ENCODE measurements at regions not wholly inside any gene's neighbourhood (a gene's known extent, or its start where the extent isn't known, plus 50 kb on each side); places are given as distances from the start of the nearest gene placed in this dataset.

GRCh38 chr12:111168009-111168900 lies 200.6 kb downstream of the PHETA1 start:
- H3K27ac ChIP-seq: no peak overlapping the region
- TF ChIP-seq, protein P1, sequence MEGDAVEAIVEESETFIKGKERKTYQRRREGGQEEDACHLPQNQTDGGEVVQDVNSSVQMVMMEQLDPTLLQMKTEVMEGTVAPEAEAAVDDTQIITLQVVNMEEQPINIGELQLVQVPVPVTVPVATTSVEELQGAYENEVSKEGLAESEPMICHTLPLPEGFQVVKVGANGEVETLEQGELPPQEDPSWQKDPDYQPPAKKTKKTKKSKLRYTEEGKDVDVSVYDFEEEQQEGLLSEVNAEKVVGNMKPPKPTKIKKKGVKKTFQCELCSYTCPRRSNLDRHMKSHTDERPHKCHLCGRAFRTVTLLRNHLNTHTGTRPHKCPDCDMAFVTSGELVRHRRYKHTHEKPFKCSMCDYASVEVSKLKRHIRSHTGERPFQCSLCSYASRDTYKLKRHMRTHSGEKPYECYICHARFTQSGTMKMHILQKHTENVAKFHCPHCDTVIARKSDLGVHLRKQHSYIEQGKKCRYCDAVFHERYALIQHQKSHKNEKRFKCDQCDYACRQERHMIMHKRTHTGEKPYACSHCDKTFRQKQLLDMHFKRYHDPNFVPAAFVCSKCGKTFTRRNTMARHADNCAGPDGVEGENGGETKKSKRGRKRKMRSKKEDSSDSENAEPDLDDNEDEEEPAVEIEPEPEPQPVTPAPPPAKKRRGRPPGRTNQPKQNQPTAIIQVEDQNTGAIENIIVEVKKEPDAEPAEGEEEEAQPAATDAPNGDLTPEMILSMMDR (IDR thresholded peaks at IDR 0.05): no peak
- TF ChIP-seq ZFX (IDR thresholded peaks at IDR 0.05; ENCODE audit: borderline replicate concordance): no peak

GRCh38 chr12:111166779-111167540 lies 201.9 kb downstream of the PHETA1 start:
- H3K27ac ChIP-seq: no peak overlapping the region
- TF ChIP-seq, protein P1 (IDR thresholded peaks at IDR 0.05): no peak
- TF ChIP-seq ZFX (IDR thresholded peaks at IDR 0.05; ENCODE audit: borderline replicate concordance): no peak

DNA sequence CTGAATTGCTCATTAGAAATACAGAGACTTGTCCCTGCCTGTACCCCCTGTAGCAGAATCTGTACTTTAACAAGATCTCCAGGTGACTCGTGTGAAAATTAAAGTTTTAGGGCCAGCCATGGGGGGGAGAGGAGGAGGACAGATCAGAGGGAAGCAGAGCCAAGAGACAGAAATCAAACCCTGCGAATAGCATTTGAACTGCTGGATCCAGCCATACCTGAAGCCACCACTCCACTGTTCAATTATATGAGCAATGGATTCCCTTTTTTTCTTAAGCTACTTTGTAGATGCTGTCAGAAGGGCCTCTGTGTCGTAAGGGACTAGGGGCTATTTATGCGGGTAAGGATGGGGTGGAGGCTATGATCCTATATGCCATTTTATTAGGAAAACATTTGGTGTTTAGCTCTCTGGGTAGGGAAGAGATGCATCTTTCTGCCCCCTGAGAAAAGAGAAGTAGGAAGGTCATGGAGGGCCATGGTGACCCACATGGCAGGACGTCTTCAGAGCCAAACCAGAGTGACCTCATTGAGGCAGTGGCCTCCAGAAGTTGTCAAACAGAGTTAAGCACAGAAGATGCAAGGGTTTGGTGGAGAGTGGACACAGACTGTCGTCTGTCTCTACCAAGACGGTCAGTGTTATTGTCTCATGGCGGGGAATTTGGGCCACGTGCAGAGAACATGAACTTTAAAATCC lies 203.9 kb downstream of the PHETA1 start:
- TF ChIP-seq ZFX (IDR thresholded peaks at IDR 0.05; ENCODE audit: borderline replicate concordance): no peak
- TF ChIP-seq, protein P1 (IDR thresholded peaks at IDR 0.05): no peak
- H3K27ac ChIP-seq: no peak overlapping the region

- H3K27ac ChIP-seq: no peak overlapping the region
- no peak for TF ChIP-seq ZFX (IDR thresholded peaks at IDR 0.05; ENCODE audit: borderline replicate concordance)
- TF ChIP-seq, protein P1 (IDR thresholded peaks at IDR 0.05): no peak
Observed at GRCh38 chr12:111163422-111163821, 205.5 kb downstream of the PHETA1 start.

DNA sequence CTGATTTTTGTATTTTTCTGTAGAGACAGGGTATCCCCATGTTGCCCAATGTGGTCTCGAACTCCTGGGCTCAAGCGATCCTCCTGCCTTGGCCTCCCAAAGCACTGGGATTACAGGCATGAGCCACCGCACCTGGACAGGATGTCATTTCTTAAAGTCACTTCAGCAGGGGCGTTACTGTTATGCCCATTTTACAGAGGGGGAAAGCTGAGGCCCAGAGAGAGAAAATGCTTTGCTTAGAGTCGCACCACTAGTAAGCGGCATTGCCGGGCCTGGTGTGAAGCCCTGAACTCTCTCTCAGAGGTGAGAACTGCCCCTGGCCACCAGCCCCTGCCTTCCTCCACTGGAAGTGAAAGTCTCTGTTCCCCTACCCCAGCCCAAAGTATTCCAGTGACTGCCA lies 207.0 kb downstream of the PHETA1 start:
- TF ChIP-seq, protein P1 (IDR thresholded peaks at IDR 0.05): no peak
- no peak for TF ChIP-seq ZFX (IDR thresholded peaks at IDR 0.05; ENCODE audit: borderline replicate concordance)

DNA sequence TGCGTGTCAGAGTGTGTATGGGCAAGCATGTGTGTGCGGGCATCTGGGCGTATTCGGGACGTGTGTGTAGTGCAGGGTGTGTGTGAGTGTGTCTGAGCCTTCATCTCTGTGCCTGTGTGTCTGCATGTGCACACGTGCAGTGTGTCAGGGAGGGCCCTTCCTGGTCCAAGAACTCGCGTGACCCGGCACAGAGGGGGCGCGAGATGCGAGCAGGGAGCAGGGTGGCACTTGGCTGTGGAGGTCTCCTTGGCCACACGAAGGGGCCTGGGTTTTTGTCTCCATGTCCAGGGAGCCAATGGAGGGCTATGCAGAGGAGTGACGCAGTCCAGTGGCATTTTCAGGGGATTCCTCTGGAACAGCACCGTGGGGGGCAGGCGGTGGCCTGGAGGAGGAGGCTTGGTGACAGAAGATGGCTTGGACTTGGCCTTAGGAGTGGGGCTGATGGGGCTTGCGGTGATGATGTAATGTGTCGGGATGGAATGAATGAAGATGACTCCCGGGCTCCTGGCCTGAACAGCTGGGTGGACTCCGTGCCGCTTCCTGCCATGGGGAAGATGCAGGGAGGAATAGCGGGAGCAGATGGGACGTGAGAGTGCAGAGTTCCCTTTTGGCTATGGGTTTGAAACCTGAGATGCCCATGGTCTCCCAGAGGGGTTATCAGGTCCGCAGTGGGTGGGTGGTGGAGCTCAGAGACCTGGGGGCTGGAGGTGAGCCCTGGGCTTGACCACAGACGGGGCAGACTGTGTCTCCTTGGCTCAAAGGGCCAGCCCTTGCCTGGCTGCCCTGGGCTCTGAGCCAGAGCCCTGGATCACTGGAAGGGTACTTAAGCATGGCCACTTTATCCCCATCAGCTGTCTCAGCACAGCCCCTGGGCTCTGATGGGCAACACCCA lies 208.3 kb downstream of the PHETA1 start:
- H3K27ac ChIP-seq: no peak overlapping the region
- no peak for TF ChIP-seq ZFX (IDR thresholded peaks at IDR 0.05; ENCODE audit: borderline replicate concordance)
- TF ChIP-seq, protein P1 (IDR thresholded peaks at IDR 0.05): no peak

More for the DNA sequence above, 207.0 kb downstream of the PHETA1 start:
- H3K27ac ChIP-seq: no peak overlapping the region
